Astrocyte of the cerebellum (primary cell): ENCODE measurements at regions not wholly inside any gene's neighbourhood (a gene's known extent, or its start where the extent isn't known, plus 50 kb on each side); places are given as distances from the start of the nearest gene placed in this dataset.

Experiments used
- DNase-seq: peaks from one replicate; pipeline ENCODE4 v3.0.0-alpha.2; 2011; ENCODE audit warnings: low read depth
- H3K4me3 ChIP-seq: 2 replicates; pipeline ENCODE4 v1.5.1; 2011; ENCODE audit warnings: mild to moderate bottlenecking, low read depth, low read length, moderate library complexity
- in situ Hi-C: cut with HindIII; loops from 2 replicates; pipeline ENCODE4 v1.10.0; 2017; ENCODE audit warnings: low sequenced_read_pairs
- TF ChIP-seq, protein P1 (sequence below): IDR thresholded peaks from 2 replicates; pipeline ENCODE4 v1.5.1; 2012; ENCODE audit warnings: low read length, low read depth, moderate library complexity, mild to moderate bottlenecking; ENCODE audit errors: missing control alignments

DNA sequence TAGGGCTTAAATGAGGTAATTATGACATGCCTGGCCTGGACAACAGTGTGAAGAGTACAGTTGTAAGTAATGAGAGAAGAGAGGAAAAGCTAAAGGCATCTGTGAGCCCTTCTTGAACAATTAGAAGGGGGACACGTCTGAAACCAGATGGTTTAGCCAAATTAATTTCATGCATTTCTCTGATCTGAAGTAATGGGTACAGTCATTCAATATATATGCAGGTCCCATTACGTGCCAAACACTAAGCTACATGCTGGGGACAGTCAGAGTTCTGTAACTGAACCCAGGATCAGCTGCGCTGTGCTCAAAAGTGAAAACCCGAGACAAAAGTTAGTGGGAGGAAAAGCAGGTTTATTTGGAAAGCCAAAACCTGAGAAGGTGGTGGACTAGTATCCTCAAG, 207.2 kb upstream of the TMTC1 start:
- TF ChIP-seq, protein P1, sequence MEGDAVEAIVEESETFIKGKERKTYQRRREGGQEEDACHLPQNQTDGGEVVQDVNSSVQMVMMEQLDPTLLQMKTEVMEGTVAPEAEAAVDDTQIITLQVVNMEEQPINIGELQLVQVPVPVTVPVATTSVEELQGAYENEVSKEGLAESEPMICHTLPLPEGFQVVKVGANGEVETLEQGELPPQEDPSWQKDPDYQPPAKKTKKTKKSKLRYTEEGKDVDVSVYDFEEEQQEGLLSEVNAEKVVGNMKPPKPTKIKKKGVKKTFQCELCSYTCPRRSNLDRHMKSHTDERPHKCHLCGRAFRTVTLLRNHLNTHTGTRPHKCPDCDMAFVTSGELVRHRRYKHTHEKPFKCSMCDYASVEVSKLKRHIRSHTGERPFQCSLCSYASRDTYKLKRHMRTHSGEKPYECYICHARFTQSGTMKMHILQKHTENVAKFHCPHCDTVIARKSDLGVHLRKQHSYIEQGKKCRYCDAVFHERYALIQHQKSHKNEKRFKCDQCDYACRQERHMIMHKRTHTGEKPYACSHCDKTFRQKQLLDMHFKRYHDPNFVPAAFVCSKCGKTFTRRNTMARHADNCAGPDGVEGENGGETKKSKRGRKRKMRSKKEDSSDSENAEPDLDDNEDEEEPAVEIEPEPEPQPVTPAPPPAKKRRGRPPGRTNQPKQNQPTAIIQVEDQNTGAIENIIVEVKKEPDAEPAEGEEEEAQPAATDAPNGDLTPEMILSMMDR, result no peak
- in situ Hi-C loops, result no loop called here
- H3K4me3 ChIP-seq, result no peak overlapping the region
- peak; percentile 11 for DNase-seq

DNA sequence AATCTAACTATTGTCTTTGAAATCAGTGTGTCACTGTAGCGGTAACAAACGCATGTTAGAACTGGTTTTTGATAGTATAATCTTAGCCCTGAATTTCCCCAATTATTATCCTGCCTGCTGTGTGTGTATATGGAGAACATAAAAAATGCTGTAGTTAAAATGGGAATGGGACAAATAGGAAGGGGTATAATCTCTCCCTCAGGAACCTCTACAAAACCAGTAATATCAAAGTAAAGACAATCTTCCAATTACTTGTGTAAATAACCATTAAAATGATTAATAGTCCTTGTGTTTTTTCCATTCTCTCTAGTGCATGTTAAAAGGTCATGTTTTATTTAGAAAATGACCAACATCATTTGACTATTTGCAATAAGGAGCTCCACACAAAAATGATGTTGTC, 200.1 kb upstream of the TMTC1 start:
- in situ Hi-C loops, result loop anchor here (5.0 kb wide), 1 partner anchor 77 kb away; no protein-coding TSS in a partner anchor
- DNase-seq, result no peak
- H3K4me3 ChIP-seq, result no peak overlapping the region
- TF ChIP-seq, protein P1, result no peak

DNA sequence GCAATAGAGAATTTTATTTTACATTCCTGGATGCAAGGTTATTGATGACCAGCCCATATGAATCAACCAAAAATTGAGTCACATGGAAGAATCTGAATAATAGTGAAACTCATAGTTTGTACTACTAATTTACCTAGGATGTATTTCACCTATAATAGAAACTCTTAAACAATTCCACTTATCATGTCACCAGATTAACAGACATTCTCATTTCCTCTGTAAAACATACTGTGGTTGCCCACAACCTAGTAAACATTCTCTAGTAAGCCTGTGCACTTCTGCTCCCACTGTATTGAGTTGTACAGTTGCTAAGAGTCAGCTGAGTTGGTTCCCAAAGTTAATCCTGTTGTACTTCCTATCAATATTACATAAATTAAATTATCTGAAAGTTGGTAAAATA, 196.6 kb upstream of the TMTC1 start:
- no peak overlapping the region for H3K4me3 ChIP-seq
- in situ Hi-C loops, result loop anchor here (5.0 kb wide), 1 partner anchor 73 kb away; no protein-coding TSS in a partner anchor
- DNase-seq, result no peak
- TF ChIP-seq, protein P1, result no peak

DNA sequence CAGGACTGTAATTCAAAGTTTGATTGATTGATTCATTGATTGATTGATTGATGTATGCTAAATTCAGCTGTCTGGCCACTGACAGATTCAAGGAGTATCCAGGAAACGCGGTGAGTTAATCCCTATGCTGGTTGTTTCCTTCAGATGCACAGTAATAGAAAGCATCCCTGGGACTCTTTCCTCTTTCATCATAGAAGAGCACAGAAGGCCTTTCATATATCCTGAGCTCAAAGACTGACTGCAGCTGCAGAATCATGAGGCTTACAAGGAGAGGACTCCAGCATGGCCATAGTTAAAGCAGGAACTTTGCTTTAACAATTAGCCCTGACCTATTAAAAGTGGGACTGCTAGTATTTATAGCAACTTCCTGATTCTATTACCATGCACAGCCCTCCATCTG, 187.7 kb upstream of the TMTC1 start:
- TF ChIP-seq, protein P1, result no peak
- H3K4me3 ChIP-seq, result no peak overlapping the region
- DNase-seq, result no peak
- in situ Hi-C loops, result no loop called here

DNA sequence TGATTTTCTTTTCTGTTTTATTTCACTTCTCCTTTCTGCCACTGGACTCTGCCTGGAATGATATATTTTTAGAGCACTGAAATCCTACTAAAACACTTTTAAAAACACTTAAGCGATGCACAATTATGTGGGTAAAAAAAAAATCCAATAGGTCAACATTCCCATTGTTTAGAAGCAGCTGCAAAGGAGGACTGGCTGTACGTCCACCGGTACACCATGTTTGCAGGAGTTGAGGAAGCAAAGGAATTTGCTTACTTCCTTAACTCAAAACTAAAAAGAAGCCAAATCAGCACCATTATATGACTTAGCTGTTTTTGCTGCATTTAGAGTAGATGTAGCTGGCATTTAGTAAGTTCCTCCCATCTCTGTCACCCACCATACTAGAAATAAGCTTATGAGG, 186.8 kb upstream of the TMTC1 start:
- H3K4me3 ChIP-seq, result no peak overlapping the region
- TF ChIP-seq, protein P1, result no peak
- DNase-seq, result no peak
- in situ Hi-C loops, result no loop called here

DNA sequence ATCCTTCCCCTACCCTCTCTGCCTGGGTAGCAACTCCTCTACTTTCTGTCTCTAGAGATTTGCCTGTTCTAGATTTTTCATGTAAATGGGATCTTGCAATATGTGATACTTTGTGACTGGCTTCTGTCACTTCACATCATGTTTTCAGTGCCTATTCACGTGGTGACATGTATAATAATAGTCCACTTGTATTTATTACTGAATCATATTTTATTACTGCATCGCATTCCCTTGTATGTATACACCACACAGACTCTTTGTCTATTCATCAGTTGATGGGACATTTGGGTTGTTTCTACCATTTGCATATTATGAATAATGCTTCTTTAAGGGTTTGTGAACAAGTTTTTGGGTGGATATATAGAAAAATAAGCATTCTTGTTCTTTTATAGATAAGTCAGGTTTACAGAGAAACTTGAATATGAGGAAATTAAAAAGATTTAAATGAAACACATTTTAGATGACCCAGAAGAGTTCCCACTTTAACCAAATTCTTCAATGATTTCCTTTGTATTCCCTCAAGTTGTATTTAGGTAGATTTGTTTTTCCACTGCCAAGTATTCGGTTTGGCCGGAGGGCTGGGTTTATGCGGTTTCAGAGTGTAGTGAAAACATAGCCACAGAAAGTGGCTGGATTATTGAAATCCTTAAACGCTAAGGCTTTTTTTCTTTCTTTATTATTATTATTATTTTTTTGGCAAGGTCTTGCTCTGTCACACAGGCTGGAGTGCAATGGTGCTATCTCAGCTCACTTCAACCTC, 178.7 kb upstream of the TMTC1 start:
- no peak for DNase-seq
- in situ Hi-C loops, result no loop called here
- TF ChIP-seq, protein P1, result no peak
- H3K4me3 ChIP-seq, result no peak overlapping the region
